Pancreas (tissue), 10 donors: ENCODE measurements at regions not wholly inside any gene's neighbourhood (a gene's known extent, or its start where the extent isn't known, plus 50 kb on each side); places are given as distances from the start of the nearest gene placed in this dataset.

Source experiments
- ATAC-seq, 4 donors: fragments of 200-7000 bp; cut with Tn5 transposase; one replicate each; pipeline versions ENCODE4 v1.8.0 to v1.9.1; 2020; ENCODE audit warnings: mild to moderate bottlenecking in 4 of 4, moderate library complexity in 4 of 4
- DNase-seq, 6 donors: peaks; one replicate each; pipeline ENCODE4 v3.0.0-alpha.2; 2020
- FAIRE-seq: peaks from 2 replicates; lab custom pipeline; 2012; peaks lifted over from hg19 to GRCh38; lab: Jason Lieb, UNC
- H3K27ac ChIP-seq, 4 donors: fragments of 200-600 bp; sonication (generic); 1 replicate in 3 of 4; 2 replicates in 1 of 4; pipeline versions ENCODE4 v1.5.0 to v1.8.0; 2020
- H3K27me3 ChIP-seq, 4 donors: fragments of 200-600 bp; one replicate each; pipeline ENCODE4 v1.8.0; 2021
- H3K36me3 ChIP-seq, 3 donors: fragments of 200-600 bp; sonication (generic) in 1 of 3; one replicate each; pipeline versions ENCODE4 v1.5.0 to v1.8.0; 2020 to 2021
- H3K4me1 ChIP-seq, 3 donors: fragments of 200-600 bp; one replicate each; pipeline ENCODE4 v1.8.0; 2021
- H3K4me3 ChIP-seq, 4 donors: fragments of 200-600 bp; sonication (generic) in 2 of 4; one replicate each; pipeline versions ENCODE4 v1.5.0 to v1.8.0; 2020 to 2021
- H3K9me3 ChIP-seq, 4 donors: fragments of 200-600 bp; one replicate each; pipeline ENCODE4 v1.8.0; 2021
- CTCF ChIP-seq, 4 donors: fragments of 200-600 bp; sonication (generic) in 3 of 4; IDR thresholded peaks; one replicate each; pipeline versions ENCODE4 v1.5.0 to v1.8.0; 2021; ENCODE audit warnings: antibody characterized with exemption in 4 of 4
- WGBS, 2 donors: extraction: QIAGEN DNeasy Blood & Tissue Kit; methylation state at CpG; one replicate each; pipeline ENCODE4 v1.1.7; 2013; 5-methylcytosine and 5-hydroxymethylcytosine counted together
- intact Hi-C, 3 donors: fragments of 100-400 bp; cut with DNase I; formaldehyde crosslinking; loops; one replicate each; pipeline versions ENCODE4 v1.11.1 to v1.14.2; 2022
- donor health status: healthy with polysubstance abuse.
- donor health status: DM: no; HTN: no; CAD: no; lungs with moderate emphysema.
- donor health status: DM: no; HTN: no; CAD: no.
- donor health status: control.
- donor health status: control.
- donor health status: Bipolar disorder and iron deficiency.
- donor health status: DM: yes; HTN: yes; CAD: no.
- donor health status: DM: no; HTN: no; CAD: no.
- donor health status: DM: no; HTN: no; CAD: no.
- donor health status: DM: yes; HTN: yes; CAD: no.

GRCh38 chr11:81005595-81005994 is 1564.8 kb upstream of the TENM4 start:
- H3K9me3 ChIP-seq = no peaks in the 10 kb centered on the region
- peak in 2 of 4 donors; percentile 31 to 60 for ATAC-seq
- peaks cover 0 to 4% (median 0%) of the 10 kb centered on the region in 4 donors for H3K27me3 ChIP-seq
- intact Hi-C loops = no loop called here
- TF ChIP-seq CTCF (IDR thresholded peaks at IDR 0.05) = no peak
- DNase-seq = no peak
- H3K36me3 ChIP-seq = no peaks in the 10 kb centered on the region
- H3K4me3 ChIP-seq = no peak overlapping the region
- no peak for FAIRE-seq
- H3K27ac ChIP-seq = no peak overlapping the region
- H3K4me1 ChIP-seq = no peaks in the 10 kb centered on the region
- WGBS, 2 donors = 28 to 33% methylated on average over 2 of the region's 2 CpGs

- no peaks in the 10 kb centered on the region for H3K36me3 ChIP-seq
- TF ChIP-seq CTCF (IDR thresholded peaks at IDR 0.05) = no peak
- no peak overlapping the region for H3K4me3 ChIP-seq
- H3K27ac ChIP-seq = no peak overlapping the region
- ATAC-seq (no peak), DNase-seq (no peak), FAIRE-seq (no peak)
- 64 to 76% methylated on average over 2 of the region's 2 CpGs for WGBS, 2 donors
- no peaks in the 10 kb centered on the region for H3K9me3 ChIP-seq
- H3K27me3 ChIP-seq = peaks cover 0 to 4% (median 0%) of the 10 kb centered on the region in 4 donors
- intact Hi-C loops = no loop called here
- H3K4me1 ChIP-seq = no peaks in the 10 kb centered on the region
Measured at GRCh38 chr11:81004576-81004975, 1563.7 kb upstream of the TENM4 start.

DNA sequence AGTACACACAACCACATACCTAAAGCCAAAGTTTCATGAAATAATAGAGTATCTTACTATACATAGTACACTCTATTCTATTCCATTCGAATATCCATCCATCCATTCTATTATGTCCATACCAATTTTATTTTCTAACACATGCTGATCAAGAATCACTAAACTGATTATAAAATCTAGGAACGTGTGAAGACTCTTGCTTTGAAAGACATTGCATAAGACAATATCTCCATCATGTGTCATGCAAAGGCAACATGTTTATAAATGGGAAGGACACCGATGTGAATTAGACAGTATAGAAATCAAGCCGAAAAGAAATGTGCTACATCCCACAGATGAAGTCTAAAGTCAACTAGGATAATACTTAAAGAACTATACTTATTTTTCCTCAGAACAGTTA is 1561.5 kb upstream of the TENM4 start:
- no peak for TF ChIP-seq CTCF (IDR thresholded peaks at IDR 0.05)
- H3K27ac ChIP-seq = no peak overlapping the region
- H3K9me3 ChIP-seq = no peaks in the 10 kb centered on the region
- no peaks in the 10 kb centered on the region for H3K36me3 ChIP-seq
- no peaks in the 10 kb centered on the region for H3K4me1 ChIP-seq
- intact Hi-C loops = no loop called here
- ATAC-seq (no peak), DNase-seq (no peak), FAIRE-seq (no peak)
- no peaks in the 10 kb centered on the region for H3K27me3 ChIP-seq
- no peak overlapping the region for H3K4me3 ChIP-seq
- WGBS, 2 donors = 64 to 78% methylated on average over 4 of the region's 4 CpGs

DNA sequence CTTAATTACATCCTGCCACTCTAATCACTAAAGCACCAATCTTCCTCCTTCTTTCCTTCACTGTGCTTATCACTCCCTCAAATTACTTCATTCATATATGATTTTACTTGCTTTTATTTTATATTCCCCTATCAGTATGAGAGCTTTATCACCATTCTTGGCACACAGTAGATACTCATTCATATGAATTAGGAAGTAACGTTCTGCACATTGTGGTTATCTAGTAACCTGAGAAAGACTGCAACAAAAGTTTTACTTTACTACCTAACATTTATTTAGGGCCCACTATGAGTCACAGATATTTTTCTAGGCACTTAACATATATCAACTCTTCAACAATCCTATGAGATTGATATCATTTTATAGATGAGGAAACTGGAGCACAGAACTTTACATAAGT is 1559.9 kb upstream of the TENM4 start:
- intact Hi-C loops = no loop called here
- no peaks in the 10 kb centered on the region for H3K4me1 ChIP-seq
- no peak overlapping the region for H3K4me3 ChIP-seq
- no peaks in the 10 kb centered on the region for H3K9me3 ChIP-seq
- DNase-seq (no peak), FAIRE-seq (no peak), ATAC-seq (no peak)
- H3K27me3 ChIP-seq = no peaks in the 10 kb centered on the region
- 19 to 21% methylated on average over 1 of the region's 1 CpG for WGBS, 2 donors
- no peak overlapping the region for H3K27ac ChIP-seq
- TF ChIP-seq CTCF (IDR thresholded peaks at IDR 0.05) = no peak
- H3K36me3 ChIP-seq = no peaks in the 10 kb centered on the region

GRCh38 chr11:81000334-81000733 is 1559.5 kb upstream of the TENM4 start:
- Histone ChIP-seq H3K4me1 (no peaks in the 10 kb centered on the region), H3K27me3 (no peaks in the 10 kb centered on the region), H3K4me3 (no peak overlapping the region), H3K9me3 (no peaks in the 10 kb centered on the region), H3K36me3 (no peaks in the 10 kb centered on the region), H3K27ac (no peak overlapping the region)
- TF ChIP-seq CTCF (IDR thresholded peaks at IDR 0.05) = no peak
- FAIRE-seq (no peak), DNase-seq (no peak), ATAC-seq (no peak)
- intact Hi-C loops = no loop called here
